Activated CD4-positive, alpha-beta T cell treated with anti-CD3 and anti-CD28 coated beads, Interleukin-2, Interleukin-4, amounts not matched to agents 100 ng/mL and 50 ng/mL, durations not matched to agents 16 hours and 8 hours (primary cell): ENCODE measurements at regions not wholly inside any gene's neighbourhood (a gene's known extent, or its start where the extent isn't known, plus 50 kb on each side); places are given as distances from the start of the nearest gene placed in this dataset.
"Not testable (repeated sequence)": the region's sequence is repeated elsewhere in the genome, so short reads cannot be mapped to it uniquely, and the experiment has no call there.

Experiments
- DNase-seq: peaks from one replicate; pipeline ENCODE4 v3.0.0-alpha.2; 2020; ENCODE audit warnings: low spot score

DNA sequence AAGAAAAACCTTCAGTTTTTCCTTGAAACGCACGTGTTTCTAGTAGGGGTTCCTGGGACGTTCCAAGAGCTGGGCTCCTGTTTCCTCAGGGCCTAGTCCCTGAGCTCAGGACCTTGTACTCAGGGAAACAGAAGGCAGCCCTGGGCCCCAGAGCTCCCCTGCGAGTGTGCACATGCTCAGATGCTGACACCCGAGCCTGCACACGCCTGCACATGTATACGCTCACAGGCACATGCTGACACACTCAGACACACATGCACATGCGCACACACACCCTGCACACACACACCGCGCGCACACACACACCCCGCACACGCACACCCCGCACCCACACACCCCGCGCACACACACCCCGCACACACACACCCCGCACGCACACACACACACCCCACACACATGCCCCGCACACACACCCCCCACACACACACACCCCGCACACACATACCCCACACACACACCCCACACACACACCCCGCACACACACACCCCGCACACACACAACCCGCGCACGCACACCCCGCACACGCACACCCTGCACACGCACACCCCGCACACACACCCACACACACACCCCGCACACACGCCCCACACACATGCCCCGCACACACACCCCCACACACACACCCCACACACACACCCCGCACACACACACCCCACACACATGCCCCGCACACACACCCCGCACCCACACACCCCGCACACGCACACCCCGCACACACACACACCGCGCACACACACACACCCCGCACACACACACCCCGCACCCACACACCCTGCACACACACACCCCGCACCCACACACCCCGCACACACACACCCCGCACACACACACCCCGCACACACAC is 52.2 kb downstream of the CALML3 start:
- DNase-seq, result no peak

DNA sequence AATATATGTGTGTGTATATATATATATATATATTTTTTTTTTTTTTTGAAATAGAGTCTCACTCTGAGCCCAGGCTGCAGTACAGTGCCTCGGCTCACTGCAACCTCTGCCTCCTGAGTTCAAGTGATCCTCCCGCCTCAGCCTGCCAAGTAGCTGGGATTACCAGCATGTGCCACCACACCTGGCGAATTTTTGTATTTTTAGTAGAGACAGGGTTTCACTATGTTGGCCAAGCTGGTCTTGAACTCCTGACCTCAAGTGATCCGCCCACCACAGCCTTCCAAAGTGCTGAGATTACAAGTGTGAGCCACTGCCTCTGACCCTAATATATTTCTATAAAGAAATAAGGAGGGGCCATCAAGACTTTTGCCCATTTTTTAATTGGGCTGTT is 55.3 kb downstream of the CALML3 start:
- not testable (repeated sequence) for DNase-seq

DNA sequence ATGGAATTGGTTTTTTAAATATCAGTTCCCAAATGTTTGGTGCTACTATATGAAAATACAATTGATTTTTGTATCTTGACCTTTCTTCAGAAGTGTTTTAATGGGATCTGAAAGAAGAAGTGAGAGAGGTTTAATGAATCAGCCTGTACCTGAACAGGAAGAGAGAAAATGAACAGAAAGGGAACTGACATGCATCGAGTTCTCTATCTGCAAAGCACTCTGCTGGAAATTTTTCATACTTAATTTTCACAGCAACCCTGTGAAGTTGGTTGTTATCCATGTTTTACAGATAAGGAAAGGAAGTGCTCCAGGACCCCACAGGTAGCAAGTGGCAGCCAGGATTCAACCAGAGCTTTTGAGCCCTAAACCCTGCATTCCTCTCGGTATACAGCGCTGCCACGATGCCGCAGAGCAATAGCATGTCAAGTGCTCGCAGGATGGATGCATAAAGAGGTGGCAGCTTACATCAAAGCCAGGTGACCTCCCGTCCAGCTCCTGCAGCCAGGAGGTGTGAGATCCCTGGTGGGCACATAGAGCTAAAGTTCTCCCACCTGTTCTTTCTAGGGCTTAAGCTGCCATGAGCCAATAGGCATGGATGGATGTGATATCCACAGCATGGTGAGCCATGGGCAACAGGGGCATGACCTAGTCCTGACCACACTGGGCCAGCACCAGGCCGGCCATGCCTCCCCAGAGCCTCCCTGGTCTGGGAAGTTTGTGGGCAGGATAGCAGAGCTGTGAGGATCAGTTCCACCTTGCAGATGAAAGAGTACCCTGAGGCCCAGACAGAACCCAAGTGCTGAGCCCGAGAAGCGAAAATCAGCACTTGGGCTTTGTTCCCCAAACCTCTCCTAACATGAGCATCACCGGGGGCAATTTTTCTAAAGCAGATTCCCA is 57.2 kb downstream of the CALML3 start:
- DNase-seq, result no peak

DNA sequence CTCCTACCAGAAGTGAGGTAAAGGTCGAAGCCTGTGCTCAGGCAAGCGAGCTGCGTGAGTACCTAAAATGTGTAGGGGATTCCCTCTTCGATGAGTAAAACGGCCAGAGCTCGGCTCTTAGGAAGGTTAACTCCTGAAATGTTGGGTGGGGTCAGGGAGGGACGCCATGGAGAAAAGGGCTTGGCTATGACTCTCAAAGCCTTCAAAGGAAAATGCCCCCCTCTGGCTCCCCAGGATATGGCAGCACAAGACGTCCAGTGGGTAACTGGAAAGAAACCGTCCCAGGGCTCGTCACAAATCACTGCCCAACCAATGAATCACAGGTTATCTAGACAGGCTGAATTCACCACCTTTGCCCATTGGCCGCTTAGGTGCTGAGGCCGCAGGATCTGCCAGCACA is 58.0 kb downstream of the CALML3 start:
- DNase-seq, result no peak

DNA sequence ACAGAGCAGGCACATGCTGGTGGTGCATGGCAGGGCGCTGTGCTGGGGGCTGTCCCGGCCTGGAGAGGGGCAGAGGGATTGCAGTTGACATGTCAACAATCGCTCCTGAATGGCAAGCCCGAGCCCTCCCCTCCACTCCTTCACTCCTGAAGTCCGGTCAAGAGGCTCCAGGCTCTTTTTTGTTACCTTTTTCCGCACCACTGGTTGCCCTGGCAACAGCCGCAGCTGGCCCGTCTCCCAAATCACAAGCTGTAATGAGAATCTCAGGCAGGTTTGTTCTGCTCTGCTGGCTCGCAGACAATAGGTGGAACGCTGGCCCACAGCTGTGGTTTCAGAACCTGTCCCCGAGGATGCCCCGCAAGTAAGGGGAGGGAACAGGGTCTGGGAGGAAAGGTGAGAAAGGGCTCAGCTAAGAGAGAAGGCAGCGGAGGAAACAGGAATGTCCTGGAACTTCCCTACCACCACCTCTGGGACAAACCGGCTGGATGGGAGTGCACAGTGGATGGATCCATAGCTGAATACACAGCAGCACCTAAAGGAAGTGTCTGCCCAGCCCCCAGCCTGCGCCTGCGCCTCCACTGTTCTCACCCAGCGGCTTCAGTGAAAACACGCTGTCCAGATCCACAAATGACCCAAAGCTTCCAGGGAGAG is 58.9 kb downstream of the CALML3 start:
- DNase-seq, result no peak

DNA sequence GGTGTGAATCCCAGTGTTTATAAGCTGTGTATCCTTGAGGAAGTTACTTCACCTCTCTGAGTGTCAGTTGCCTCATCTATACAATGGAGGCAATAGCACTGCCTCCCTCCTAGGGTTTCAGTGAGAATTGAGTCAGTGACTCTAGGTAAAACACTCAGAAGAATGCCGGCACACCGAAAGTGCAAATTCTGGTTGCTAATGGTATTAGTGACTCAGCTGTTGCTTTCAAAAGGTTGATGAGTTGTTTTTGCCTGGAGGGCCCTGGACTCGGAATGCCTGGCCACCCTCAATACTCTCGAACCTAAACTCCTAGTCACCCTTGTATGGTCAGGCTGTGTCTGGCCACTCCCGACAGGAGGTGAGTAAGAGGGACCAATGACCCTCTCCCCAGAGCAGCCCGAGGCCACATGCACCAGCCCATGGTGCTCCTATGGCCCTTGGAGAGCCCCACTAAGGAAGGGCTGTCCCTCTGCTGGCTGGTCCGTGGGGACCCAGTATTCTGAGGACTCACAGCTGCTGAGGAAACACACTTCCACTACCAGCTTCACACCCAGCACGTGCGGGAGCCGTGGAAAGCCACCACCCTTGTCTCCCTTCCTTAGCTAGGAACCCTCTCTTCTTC is 60.2 kb downstream of the CALML3 start:
- DNase-seq, result peak; percentile 39

DNA sequence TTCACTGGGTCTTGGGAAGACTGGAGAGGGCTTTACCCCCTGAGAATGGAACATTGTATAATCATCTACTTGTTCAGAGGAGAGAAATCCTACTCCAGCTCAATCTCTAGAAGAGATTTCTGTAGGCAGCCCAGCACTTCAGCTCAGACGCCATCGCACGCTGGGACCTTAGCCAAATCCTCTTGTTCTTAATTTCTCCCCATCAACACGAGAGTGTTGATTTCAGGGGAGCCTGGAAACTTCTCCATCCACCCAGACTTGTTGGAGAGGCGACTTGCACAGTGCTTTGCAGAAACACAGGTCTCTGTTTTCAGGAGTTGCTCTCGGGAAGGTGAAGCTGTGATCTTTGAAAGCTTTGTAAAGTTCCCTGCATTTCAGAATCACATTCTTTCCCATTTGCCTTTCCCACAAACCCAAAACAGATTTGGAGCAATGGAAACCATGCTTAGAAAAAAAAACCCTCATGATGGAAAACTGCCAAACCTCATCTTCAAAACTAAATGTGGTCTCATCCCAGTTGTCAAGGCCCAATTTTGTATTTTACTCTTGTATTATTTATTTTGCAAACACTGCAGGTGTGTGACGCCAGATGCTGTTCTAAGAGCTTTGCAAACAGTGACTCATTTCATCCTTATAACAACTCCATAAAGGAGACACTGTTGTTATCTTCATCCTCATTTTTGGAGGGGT is 60.9 kb downstream of the CALML3 start:
- DNase-seq, result no peak

DNA sequence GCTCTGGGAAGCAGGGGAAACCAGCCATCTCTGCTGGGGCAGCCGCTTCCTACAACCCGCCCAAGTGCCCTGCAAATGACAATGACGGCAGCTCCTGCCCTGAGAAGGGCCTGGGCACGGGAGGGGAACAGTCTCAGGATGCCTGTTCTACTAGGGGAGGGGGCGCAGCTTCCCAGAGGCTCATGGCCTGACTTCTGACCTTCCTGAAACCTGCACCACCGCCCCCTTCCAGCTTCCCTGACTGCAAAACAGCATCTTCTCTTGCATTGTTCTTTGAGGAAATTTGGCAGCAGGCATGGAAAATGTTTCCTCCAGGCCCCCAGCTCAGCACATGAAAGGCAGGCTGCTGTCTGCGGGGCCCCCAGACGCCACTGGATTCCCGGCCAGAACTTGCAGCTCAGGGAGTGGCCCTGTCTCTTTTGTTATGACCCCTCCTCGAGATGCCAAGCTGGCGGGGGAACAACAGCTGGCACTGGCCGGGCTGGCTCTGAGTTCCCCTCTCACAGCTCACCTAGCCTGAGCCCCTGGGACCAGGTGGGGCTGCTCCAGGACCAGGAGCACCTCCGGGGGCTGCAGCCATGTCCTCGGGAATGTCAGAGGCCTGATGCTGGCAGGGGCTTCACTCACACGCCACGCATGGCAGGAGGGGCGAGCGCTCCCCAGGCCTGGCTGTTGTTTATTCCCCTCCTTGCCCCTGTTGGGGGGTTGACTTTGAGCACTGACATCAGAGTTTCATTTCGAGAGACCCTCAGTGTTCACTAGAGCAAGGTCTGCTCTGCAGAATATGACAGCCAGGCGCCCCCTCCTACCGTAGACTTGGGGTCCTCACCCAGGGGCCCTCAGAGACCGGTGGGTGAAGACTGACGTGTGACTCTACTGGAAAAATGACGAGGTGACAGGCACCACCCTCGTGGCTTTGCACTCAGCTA is 62.7 kb downstream of the CALML3 start:
- no peak for DNase-seq

DNA sequence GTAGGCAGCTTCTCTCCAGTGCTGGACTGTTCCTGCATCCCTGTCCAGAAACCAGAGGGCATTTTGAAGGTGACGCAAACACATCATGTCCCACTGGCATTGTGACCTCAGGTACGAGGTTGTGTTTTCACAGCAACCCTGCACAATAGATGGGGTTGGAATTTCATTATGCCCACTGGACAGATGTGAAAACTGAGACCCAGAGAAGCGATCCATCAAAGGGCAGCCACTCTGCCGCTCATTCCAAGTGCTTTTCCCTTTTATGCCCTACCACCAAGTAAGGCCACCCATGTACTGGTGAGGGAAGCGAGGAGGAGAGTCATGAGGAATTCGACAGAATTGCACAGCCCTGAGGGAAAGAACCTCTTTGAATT is 63.3 kb downstream of the CALML3 start:
- DNase-seq, result no peak

DNA sequence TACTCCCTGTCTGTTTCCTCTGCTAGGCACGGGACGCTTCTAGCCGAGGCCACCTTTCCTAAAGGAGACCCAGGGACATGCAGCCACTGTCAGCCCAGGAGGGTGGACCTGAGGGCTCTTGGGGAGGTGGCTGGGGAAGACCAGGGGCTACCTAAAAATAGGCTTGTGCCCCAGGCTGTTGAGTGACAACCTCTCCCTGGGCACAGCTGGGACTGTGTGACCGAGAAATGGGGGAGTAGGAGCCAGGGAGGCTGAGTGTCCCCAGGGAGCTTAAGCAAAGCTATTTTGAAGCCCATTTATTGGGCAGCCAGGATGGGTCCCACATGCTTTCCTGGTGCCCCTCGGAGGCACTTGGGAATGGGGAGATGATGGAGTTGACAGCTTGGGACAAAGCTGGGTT is 63.8 kb downstream of the CALML3 start:
- DNase-seq, result no peak
